Neural cell (in vitro differentiated cells): ENCODE measurements at regions not wholly inside any gene's neighbourhood (a gene's known extent, or its start where the extent isn't known, plus 50 kb on each side); places are given as distances from the start of the nearest gene placed in this dataset.

Experiments
- EP300 ChIP-seq: fragments of 450-650 bp; conservative IDR thresholded peaks from 2 replicates; pipeline ENCODE4 v1.6.1; 2014; ENCODE audit warnings: antibody characterized with exemption, mild to moderate bottlenecking, moderate library complexity; ENCODE audit not compliant: poor library complexity, severe bottlenecking
- EZH2 ChIP-seq: fragments of 200-600, 300-800 bp; shearing (Covaris generic), sonication (generic); IDR thresholded peaks from 2 replicates; pipeline ENCODE4 v1.6.1; 2014; ENCODE audit warnings: antibody characterized with exemption, low read length, borderline replicate concordance, mild to moderate bottlenecking; ENCODE audit not compliant: insufficient read depth, poor library complexity, severe bottlenecking
- MXI1 ChIP-seq: fragments of 450-650 bp; conservative IDR thresholded peaks from 2 replicates; pipeline ENCODE4 v1.6.1; 2014; ENCODE audit warnings: antibody characterized with exemption, mild to moderate bottlenecking; ENCODE audit not compliant: poor library complexity, severe bottlenecking
- RAD21 ChIP-seq: fragments of 450-650 bp; conservative IDR thresholded peaks from 2 replicates; pipeline ENCODE4 v1.6.1; 2014; ENCODE audit warnings: antibody characterized with exemption, mild to moderate bottlenecking, moderate library complexity
- REST ChIP-seq: IDR thresholded peaks from 2 replicates; pipeline ENCODE4 v1.6.1; 2012; ENCODE audit warnings: borderline replicate concordance
- TF ChIP-seq, protein P1 (sequence below): fragments of 450-650 bp; IDR thresholded peaks from 2 replicates; pipeline ENCODE4 v1.5.1; 2014; ENCODE audit warnings: antibody characterized with exemption, mild to moderate bottlenecking, moderate library complexity; ENCODE audit not compliant: poor library complexity, severe bottlenecking

DNA sequence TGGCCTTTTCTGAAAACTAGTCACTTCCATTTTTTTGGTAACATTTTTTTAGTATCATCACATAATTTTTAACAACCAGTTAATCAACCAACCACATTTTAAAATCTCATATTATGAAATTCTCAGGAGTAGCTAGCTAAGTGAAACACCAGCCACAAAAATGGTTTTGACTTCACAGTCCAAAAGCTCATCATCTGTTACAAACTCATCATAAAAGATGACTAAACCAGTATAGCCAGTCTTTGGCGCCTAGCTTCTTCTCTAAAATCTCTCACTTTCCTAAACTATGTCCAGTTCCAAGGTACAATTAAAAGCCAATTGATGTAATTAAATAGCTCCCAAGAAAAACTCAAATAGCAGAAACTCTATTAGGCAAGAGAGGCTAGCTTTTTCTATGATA lies 88.2 kb upstream of the ZNF385D start:
- no peak for TF ChIP-seq RAD21
- TF ChIP-seq EZH2: no peak
- TF ChIP-seq, protein P1, sequence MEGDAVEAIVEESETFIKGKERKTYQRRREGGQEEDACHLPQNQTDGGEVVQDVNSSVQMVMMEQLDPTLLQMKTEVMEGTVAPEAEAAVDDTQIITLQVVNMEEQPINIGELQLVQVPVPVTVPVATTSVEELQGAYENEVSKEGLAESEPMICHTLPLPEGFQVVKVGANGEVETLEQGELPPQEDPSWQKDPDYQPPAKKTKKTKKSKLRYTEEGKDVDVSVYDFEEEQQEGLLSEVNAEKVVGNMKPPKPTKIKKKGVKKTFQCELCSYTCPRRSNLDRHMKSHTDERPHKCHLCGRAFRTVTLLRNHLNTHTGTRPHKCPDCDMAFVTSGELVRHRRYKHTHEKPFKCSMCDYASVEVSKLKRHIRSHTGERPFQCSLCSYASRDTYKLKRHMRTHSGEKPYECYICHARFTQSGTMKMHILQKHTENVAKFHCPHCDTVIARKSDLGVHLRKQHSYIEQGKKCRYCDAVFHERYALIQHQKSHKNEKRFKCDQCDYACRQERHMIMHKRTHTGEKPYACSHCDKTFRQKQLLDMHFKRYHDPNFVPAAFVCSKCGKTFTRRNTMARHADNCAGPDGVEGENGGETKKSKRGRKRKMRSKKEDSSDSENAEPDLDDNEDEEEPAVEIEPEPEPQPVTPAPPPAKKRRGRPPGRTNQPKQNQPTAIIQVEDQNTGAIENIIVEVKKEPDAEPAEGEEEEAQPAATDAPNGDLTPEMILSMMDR: no peak
- TF ChIP-seq REST: no peak
- no peak for TF ChIP-seq MXI1
- no peak for TF ChIP-seq EP300
